GM21447 (cell line): ENCODE measurements at regions not wholly inside any gene's neighbourhood (a gene's known extent, or its start where the extent isn't known, plus 50 kb on each side); places are given as distances from the start of the nearest gene placed in this dataset.
"Not testable (repeated sequence)": the region's sequence is repeated elsewhere in the genome, so short reads cannot be mapped to it uniquely, and the experiment has no call there.

ENCODE experiments used
- ATAC-seq: cut with Tn5 transposase; IDR thresholded peaks from one replicate; pipeline ENCODE4 v1.9.1; 2021; ENCODE audit not compliant: unreplicated experiment

DNA sequence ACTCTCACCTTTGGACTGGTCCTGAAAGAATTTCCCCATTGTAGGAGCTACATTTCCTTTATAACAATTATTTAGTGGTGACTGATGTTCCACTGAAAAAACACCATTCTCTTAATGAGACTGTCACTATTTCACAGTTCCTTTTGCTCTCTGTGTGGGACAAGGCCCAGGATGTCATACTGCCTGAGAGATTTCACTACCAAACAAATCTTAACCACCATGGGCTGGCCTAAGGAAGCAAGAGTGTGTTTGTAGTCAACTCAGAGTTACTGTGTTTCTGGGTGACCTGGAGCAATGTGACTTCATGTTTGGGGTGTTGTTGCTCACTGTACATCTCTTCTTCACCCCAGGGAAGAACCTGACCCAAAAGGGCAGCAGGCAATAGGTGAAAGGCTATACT lies 50.1 kb upstream of the ZNF608 start:
- no peak for ATAC-seq

- ATAC-seq = no peak
These were observed 51.2 kb upstream of the ZNF608 start for GRCh38 chr5:124797665-124798087.

DNA sequence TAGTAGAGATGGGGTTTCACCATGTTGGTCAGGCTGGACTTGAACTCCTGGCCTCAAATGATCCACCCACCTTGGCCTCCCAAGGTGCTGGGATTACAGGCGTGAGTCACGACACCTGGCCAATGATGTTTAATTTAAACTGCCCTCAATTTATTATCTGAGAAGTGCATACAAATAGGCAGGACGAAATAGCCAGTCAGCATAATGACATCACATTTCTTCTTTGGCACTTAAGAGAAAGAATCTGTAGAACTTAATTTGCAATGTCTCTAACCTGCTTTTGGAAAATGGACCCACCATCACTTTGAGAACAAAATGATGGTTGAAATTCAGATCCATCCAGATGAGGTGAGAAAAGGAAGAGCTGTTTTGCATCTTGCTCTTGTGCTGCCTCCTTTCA lies 52.5 kb upstream of the ZNF608 start:
- no peak for ATAC-seq

DNA sequence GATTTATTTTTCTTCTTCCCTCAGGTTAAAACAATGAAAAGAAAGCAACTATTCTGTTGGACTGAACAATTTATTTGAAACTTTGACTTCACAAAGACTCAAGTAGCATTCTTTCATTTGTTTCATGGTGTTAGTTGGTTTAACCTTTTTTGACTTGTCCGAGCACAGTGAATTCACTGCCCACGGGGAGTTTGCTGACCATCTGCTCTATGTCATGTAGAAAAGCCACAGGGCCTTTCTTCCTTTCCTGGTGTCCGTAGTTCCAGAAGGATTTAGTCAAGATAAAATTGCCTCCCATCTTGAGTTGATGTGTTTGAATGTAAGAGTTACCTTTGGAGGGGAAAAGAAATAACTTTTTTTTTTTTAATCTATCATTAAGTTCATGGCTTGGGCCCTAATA lies 55.1 kb upstream of the ZNF608 start:
- ATAC-seq = no peak

DNA sequence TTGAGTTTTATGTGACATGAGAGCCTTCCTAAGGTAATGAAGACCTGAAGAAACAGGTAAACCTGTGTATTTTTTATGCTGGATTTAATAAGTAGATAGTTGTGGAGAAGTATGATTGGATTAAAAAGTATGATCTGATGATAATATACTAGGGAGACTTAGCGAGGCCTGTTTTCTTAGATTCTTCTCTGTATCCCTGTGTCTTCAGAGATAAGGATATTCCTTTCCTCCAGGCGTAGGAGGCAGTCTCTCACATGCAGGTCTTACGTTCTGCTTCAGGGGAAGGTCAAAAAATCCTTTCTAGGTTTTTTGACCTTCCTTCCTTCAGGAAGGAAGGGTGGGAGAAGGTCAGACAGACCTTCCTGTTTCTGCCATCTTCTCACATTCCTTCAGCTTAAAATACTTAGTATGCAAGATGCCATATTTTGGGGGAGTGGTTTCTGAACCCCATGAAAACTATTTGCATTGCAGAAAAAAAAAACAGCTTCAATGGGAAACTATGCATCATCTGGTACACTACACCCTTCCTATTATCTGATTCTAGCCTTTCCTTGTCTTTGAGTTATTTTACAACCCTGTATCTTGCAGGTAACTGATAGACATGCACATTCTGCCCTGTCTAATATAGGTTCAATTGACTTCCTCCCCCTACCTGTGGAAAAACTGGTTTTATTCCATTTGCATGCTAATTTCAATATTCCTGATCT lies 57.3 kb upstream of the ZNF608 start:
- no peak for ATAC-seq

DNA sequence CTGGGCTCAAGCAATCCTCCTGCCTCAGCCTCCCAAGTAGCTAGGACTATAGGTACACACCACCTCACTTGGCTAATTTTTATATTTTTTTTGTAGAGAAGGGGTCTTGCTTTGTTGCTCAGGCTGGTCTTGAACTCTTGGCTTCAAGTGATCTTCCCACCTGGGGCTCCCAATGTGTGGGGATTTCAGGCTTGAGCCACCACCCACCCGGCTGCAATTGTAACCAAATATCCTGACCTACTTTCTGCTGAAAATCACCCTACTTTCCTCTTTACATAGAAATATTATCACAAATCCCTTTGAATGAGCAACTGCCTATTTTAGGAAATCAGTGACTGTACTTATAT lies 59.6 kb upstream of the ZNF608 start:
- ATAC-seq = no peak

DNA sequence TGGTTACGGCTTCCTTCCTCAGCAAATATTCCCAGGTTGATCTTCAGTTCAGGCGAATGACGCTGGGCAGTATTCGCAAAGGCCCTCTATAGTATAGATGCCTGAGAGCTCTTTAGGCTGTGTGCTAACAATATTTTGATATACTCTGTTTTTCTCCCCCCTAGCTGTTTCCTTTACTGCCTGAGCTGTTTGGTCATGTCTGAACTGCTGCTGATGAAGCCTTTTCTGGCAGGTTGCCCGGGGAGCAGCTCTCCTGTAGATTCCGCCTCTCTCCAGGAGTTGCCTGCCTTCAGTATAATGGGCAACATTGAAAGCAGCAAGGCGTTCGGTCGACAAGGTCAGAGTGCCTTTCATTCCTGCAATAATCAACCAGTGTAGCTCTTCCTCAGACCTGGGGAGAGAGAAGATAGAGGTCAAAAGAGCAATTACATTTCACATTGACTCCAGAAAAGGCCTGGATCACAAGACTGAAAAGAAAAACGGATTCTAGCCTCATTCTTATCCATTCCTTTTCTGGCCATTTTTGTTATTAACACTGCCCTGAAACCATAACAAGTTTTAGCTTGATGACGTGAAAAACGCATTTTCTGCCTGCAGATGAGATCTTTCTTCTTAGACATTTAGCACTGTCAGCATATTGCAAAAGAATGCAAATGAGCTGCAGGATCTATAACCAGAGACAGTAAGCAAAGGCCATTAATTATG lies 60.1 kb upstream of the ZNF608 start:
- ATAC-seq = no peak

GRCh38 chr5:124808842-124809268 lies 62.4 kb upstream of the ZNF608 start:
- ATAC-seq = no peak

GRCh38 chr5:124810396-124811006 lies 64.1 kb upstream of the ZNF608 start:
- ATAC-seq = no peak

DNA sequence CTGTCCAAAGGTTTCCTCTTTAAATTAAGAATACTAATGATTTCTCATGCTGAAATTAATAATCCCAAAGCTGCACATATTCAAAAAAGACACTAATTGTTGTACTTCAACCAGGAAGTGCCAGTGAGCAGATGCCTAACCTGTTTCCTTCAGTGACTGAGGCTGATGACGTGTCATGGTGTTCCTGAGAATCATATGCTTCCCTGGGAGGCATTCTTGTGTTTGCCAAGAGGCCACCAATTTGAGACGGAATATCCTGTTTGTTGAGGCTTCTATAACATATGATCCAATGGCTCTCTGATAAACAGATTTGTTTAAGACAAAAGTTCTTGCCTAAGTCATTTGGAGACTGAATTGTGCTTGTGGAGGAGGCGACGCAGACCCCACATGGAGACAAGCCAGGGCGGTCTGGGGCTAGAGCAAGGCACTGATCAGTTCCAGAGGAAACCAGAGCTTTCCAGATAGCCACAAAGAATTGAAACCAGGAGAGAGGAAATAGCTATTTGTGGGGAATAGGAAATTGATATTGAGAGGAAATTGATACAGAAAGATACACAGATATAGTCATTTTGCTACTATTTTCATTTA lies 66.4 kb upstream of the ZNF608 start:
- ATAC-seq = no peak

GRCh38 chr5:124816381-124816780 lies 69.9 kb upstream of the ZNF608 start:
- ATAC-seq = no peak

DNA sequence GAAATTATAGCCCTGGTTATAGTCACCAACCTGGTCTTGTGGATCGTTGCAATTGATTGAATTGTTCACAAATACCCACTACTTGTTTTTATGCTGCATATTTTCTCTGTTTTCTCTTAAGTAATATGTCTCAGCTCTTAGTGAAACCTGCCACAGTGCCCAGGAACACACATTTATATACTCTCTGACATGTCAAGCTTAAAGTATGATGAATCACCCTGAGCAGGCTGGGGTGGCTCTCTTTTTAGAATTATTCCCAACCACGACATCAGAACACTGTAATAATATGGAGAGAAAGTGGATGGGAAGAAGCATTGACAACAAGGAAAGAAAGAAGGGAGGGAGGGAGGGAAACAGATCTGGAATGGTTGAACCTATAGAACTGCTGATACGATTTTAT lies 72.8 kb upstream of the ZNF608 start:
- ATAC-seq = no peak

DNA sequence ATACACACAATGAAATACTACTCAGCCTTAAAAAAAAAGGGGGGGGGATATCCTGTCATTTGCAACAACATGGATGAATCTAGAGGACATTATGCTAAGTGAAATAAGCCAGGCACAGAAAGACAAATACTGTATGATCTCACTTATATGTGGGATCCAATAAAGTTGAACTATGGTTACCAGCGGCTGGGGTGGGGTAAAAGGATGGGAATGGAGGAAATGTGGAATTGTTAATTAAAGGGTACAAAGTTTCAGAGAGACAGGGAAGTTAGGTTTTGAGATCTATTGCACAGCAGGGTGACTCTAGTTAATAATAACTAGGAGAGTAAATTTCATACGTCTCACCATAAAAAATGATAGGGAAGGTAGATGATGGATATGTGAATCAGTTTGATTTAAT lies 76.2 kb upstream of the ZNF608 start:
- no peak for ATAC-seq

DNA sequence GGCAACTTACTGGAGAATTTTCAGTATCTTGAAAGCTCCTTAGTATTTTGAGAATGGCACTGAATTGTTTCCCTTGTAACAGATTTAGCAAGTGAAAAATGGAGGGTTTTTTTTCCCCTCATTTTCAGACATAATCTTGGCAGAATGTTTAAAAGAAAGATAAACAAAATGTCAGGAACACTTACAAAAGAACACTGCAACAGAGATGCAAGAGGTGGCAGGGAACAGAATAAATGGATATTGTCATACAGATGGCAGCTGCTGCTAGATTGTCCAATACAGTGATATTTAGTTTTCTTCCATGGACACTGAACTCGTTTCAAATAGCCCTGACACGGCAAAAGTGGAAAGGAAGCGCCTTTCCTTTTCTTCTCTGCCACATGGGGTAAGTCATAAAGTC lies 76.9 kb upstream of the ZNF608 start:
- ATAC-seq = no peak

DNA sequence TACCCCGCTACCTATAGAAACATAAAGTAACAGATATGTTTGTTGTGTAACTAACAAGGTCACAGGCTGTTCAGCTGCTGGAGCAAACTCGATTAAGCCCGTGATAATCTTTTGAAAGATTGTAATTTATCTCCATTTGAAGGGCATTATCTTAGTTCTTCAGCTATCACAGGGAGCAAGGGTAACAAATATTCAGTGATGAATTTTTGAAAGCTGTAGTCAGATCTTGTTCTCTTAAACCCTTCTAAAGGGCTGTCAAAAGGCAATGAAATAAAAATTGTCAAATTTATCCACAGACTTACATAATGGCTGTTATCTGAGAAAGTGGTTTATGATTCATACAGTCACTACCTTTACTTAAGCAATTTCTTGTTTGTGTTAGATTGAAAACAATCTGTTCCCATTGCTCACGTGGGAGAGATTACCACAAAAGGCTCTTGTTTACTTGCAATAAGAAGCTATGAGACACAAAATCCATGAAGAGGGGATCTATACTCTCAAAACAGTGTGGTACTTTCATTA lies 78.3 kb upstream of the ZNF608 start:
- ATAC-seq = no peak

DNA sequence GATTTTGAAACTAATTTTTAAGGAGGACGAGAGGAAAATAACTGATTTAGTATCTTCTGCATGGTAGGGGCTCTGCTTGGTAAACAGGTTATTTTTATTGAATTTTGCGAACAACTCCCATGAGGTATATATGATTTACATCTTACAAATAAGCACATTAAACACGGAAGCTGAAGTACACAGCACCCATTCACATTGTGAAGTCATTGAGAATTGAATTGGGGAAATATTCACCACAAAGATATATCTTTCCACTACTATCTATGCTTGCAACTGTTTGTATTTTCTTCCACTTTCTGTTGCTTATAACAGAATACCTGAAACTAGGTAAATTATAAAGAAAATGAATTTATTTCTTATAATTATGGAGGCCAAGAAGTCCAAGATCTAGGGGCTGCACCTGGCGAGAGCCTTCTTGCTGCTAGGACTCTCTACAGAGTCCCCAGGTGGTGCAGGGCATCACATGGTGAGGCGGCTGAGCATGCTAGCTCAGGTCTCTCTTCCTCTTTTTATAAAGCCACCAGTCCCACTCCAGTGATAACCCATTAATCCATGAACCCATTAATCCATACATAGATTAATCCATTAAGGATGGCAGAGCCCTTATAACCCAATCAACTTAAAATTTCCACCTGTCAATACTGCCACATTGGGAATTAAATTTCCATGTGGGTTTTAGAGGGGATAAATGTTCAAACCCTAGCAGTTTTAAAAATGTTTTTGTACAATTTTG lies 79.0 kb upstream of the ZNF608 start:
- ATAC-seq = peak; percentile 82

GRCh38 chr5:124825983-124826337 lies 79.5 kb upstream of the ZNF608 start:
- ATAC-seq = peak; percentile 31

DNA sequence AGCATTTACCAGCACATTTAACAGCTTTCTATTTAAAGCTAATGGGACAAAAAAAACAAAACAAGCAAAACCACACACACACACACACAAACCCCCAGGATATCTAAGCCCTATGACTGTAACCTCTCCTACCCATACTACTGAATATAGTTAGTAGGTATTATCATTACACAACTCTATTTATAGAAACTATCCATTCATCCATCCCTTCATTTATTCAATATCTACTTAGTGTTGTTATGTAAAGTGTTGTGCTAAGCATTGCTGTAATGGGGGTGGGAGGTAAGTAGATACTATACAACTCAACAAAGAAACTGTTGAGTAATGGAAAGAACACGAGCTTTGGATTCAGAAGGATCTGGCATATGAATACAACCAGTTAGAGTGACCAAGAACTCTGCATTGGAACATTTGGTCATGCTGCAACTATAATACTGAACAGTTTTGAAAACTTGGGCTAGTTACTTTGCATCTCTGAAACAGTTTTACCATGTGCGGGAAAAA lies 82.3 kb upstream of the ZNF608 start:
- no peak for ATAC-seq

GRCh38 chr5:124831687-124832240 lies 85.3 kb upstream of the ZNF608 start:
- ATAC-seq = no peak

DNA sequence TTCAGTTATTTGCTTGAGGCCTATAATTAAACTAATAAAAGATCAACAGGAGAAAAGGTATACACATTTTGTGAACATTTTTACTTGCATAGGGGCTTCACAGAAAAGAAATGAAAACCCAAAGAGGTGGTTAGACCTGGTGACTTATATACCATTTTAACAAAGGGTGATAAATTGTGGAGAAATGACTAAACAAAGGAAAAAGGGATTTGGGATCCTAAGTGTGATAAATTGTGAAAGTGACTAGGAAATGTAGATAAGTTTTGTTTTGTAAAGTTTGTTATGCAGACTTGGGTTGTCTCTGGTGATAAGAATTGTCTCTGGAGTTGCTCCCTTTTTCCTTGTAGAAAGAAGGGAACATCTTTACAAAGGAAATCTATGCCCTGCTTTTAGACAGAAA lies 86.1 kb upstream of the ZNF608 start:
- ATAC-seq = no peak

GRCh38 chr5:124836314-124836713 lies 89.9 kb upstream of the ZNF608 start:
- ATAC-seq = not testable (repeated sequence)
